NCI-H1417 (cell line): ENCODE measurements at regions not wholly inside any gene's neighbourhood (a gene's known extent, or its start where the extent isn't known, plus 50 kb on each side); places are given as distances from the start of the nearest gene placed in this dataset.
"Not testable (repeated sequence)": the region's sequence is repeated elsewhere in the genome, so short reads cannot be mapped to it uniquely, and the experiment has no call there.

Experiments used
- DNase-seq, 3 experiments: peaks; one replicate each; lab custom pipeline; 2025; lab: John Stamatoyannopoulos, UW

- DNase-seq: no peak
Observed at GRCh38 chr2:109048163-109048562, 59.1 kb upstream of the EDAR start.

DNA sequence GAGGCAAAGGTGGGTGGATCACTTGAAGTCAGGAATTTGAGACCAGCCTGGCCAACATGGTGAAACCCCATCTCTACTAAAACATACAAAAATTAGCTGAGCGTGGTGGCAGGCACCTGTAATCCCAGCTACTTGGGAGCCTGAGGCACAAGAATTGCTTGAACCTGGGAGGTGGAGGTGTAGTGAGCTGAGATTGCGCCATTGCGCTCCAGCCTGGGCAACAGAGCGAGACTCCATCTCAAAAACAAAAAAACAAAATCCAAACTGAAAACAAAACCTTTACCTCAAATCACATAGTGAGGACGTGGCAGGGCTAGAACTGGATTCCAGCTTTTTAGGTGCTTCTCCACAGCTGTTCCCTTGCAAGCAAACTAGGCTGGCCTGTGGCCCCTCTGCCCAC lies 58.5 kb upstream of the EDAR start:
- not testable (repeated sequence) for DNase-seq

DNA sequence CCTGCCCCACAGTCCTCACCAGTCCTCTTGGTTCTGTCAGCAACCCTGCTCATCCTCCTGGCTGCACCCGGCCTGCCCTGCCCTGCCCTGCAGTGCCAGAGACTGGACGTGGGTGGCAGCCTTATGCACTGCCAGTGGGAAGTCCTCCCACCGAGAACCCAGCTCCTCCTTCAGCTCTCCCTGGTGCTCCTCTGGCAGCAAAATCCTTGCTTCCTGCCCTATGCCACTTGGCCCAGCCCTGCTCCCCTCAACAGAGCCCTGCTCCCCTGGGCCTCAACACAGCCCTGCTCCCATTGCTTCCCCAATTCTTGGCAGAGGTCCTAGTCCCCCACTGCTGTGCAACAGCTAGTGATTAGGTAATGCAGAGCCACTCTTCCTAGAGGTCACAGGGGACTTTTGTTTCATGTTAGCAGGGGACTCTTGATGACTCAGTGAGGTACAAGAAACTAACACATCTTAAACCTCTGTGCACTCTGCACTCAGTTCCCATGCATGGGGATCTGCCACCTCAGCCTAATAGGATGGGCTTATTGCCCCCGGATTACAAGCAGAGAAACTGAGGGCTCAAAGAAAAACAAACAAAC lies 58.0 kb upstream of the EDAR start:
- DNase-seq: no peak

DNA sequence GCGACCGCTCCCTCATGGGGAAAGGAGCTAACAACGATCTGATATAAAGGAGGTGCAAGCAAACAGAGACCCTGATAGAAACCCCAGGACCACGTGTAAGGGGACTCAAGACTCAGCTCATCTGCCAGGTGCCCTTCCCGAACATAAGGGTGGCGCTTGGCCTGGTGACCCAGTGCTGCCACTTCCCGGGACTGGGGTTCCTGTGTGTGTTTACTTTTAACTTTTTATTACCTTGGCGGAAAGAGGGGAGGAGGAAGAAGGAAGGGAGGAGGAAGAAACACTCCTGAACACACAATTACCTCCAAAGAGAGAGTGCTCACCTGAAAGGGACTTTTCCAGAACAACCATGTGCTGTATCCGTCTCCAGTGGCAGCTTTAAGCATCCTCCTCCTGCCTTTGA lies 56.5 kb upstream of the EDAR start:
- no peak for DNase-seq

DNA sequence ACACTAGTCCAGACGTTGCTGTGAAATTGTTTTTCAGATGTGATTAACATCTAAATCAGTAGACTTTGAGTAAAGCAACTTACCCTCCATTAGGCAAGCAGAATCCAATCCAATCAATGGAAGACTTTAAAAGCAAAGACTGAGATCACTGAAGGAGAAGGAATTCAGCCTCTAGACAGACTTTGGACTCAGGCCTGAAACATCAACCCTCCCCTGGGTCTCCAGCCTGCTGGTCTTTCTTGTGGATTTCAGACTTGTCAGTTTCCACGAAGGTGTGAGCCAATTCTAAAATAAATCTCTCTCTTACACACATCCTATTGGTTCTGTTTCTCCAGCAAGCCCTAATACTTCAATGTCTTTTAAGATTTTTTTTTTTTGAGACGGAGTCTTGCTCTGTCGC lies 50.0 kb upstream of the EDAR start:
- no peak for DNase-seq
